Neural cell (in vitro differentiated cells): ENCODE measurements at regions not wholly inside any gene's neighbourhood (a gene's known extent, or its start where the extent isn't known, plus 50 kb on each side); places are given as distances from the start of the nearest gene placed in this dataset.

Source experiments
- CTCF ChIP-seq: fragments of 450-650 bp; IDR thresholded peaks from 2 replicates; pipeline ENCODE4 v1.5.1; 2014; ENCODE audit warnings: antibody characterized with exemption, mild to moderate bottlenecking, moderate library complexity; ENCODE audit not compliant: poor library complexity, severe bottlenecking
- EZH2 ChIP-seq: fragments of 200-600, 300-800 bp; shearing (Covaris generic), sonication (generic); IDR thresholded peaks from 2 replicates; pipeline ENCODE4 v1.6.1; 2014; ENCODE audit warnings: antibody characterized with exemption, low read length, borderline replicate concordance, mild to moderate bottlenecking; ENCODE audit not compliant: insufficient read depth, poor library complexity, severe bottlenecking
- MXI1 ChIP-seq: fragments of 450-650 bp; conservative IDR thresholded peaks from 2 replicates; pipeline ENCODE4 v1.6.1; 2014; ENCODE audit warnings: antibody characterized with exemption, mild to moderate bottlenecking; ENCODE audit not compliant: poor library complexity, severe bottlenecking
- POLR2AphosphoS5 ChIP-seq: IDR thresholded peaks from 2 replicates; pipeline ENCODE4 v1.6.1; 2012
- RAD21 ChIP-seq: fragments of 450-650 bp; conservative IDR thresholded peaks from 2 replicates; pipeline ENCODE4 v1.6.1; 2014; ENCODE audit warnings: antibody characterized with exemption, mild to moderate bottlenecking, moderate library complexity
- SMC3 ChIP-seq: fragments of 450-650 bp; conservative IDR thresholded peaks from 2 replicates; pipeline ENCODE4 v1.6.1; 2014; ENCODE audit warnings: antibody characterized with exemption, mild to moderate bottlenecking, moderate library complexity; ENCODE audit not compliant: poor library complexity
- TAF1 ChIP-seq: IDR thresholded peaks from 2 replicates; pipeline ENCODE4 v1.6.1; 2012; ENCODE audit warnings: low read depth
- TF ChIP-seq, protein P1 (sequence below): IDR thresholded peaks from 2 replicates; pipeline ENCODE4 v1.6.1; 2012; ENCODE audit warnings: borderline replicate concordance

DNA sequence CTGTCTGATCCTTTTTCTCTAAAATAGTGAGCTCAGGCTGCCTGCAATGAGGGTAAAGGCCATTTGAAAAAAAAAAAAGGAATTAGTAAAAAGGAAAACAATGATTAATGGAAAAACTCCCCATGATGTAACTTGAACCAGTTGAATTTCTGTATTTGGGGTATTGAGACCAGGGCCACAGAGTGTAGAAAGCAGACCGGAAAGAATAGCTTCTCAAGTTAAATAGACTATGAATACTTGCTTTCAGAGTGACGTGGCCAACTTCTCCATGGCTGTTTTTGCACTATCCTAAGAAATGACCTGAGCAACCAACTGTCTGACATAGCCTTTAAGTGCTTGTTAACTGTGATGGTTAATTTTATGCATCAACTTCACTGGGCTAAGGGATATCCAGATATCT is 222.1 kb upstream of the INTU start:
- TF ChIP-seq SMC3 (no peak), EZH2 (no peak), POLR2AphosphoS5 (no peak), RAD21 (no peak), TAF1 (no peak), CTCF (no peak), MXI1 (no peak)
- TF ChIP-seq, protein P1, sequence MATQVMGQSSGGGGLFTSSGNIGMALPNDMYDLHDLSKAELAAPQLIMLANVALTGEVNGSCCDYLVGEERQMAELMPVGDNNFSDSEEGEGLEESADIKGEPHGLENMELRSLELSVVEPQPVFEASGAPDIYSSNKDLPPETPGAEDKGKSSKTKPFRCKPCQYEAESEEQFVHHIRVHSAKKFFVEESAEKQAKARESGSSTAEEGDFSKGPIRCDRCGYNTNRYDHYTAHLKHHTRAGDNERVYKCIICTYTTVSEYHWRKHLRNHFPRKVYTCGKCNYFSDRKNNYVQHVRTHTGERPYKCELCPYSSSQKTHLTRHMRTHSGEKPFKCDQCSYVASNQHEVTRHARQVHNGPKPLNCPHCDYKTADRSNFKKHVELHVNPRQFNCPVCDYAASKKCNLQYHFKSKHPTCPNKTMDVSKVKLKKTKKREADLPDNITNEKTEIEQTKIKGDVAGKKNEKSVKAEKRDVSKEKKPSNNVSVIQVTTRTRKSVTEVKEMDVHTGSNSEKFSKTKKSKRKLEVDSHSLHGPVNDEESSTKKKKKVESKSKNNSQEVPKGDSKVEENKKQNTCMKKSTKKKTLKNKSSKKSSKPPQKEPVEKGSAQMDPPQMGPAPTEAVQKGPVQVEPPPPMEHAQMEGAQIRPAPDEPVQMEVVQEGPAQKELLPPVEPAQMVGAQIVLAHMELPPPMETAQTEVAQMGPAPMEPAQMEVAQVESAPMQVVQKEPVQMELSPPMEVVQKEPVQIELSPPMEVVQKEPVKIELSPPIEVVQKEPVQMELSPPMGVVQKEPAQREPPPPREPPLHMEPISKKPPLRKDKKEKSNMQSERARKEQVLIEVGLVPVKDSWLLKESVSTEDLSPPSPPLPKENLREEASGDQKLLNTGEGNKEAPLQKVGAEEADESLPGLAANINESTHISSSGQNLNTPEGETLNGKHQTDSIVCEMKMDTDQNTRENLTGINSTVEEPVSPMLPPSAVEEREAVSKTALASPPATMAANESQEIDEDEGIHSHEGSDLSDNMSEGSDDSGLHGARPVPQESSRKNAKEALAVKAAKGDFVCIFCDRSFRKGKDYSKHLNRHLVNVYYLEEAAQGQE = no peak
